Spinal cord (tissue), 9 donors: ENCODE measurements at regions not wholly inside any gene's neighbourhood (a gene's known extent, or its start where the extent isn't known, plus 50 kb on each side); places are given as distances from the start of the nearest gene placed in this dataset.

Source experiments
- DNase-seq, 6 donors: peaks; one replicate each; pipeline versions ENCODE4 v3.0.0 to v3.0.0-alpha.2; 2013 to 2015; ENCODE audit warnings: low spot score in 6 of 6, low read depth in 4 of 6
- H3K27ac ChIP-seq: one replicate; pipeline ENCODE4 v1.5.1; 2013; ENCODE audit warnings: low read depth, low read length, control low read depth
- H3K27me3 ChIP-seq: one replicate; pipeline ENCODE4 v1.6.1; 2013; ENCODE audit warnings: low read length; ENCODE audit not compliant: control insufficient read depth, insufficient read depth
- H3K36me3 ChIP-seq: one replicate; pipeline ENCODE4 v1.6.1; 2013; ENCODE audit warnings: low read length; ENCODE audit not compliant: control insufficient read depth, insufficient read depth
- H3K4me1 ChIP-seq: one replicate; pipeline ENCODE4 v1.6.1; 2013; ENCODE audit warnings: low read length; ENCODE audit not compliant: control insufficient read depth, insufficient read depth
- H3K4me3 ChIP-seq: one replicate; pipeline ENCODE4 v1.5.1; 2013; ENCODE audit warnings: low read depth, low read length, control low read depth
- H3K9me3 ChIP-seq: one replicate; pipeline ENCODE4 v1.6.1; 2013; ENCODE audit warnings: low read length; ENCODE audit not compliant: control insufficient read depth, insufficient read depth
- WGBS: methylation state at CpG from one replicate; pipeline ENCODE4 v1.1.5; 2013; ENCODE audit warnings: missing lambda C conversion rate; ENCODE audit not compliant: insufficient coverage; 5-methylcytosine and 5-hydroxymethylcytosine counted together
- donor health status: healthy.

DNA sequence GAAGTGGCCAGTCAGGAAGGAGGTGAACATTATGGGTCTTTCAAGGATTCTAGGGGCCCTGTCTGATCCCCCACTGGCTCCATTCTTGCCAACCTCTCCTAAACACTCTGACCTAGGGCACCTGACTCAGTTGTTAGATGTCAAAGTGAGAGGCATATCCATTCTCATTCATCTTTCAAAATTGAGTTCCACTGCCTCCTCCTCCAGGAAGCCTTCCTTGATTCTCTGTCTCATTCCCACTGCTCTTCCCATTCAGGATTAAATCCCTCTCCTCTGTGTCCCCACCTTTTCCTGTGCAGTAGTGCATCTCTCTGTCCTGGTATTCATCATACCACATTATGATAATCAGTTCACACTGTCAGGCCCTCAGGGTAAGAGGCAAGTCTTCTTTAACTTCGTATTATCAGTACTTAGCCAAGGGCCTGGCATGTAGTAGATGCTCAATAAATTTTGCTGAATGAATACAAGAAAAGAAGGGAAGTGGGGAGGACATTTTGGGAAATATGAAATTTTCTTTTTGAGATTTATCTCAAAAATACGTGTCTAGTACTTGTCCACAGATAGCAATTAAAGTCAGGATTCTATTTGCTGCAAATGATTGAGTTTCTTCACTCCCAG lies 61.8 kb upstream of the ITPKB start:
- no peak for DNase-seq
- Histone ChIP-seq H3K4me3 (no peak overlapping the region), H3K27ac (no peak overlapping the region), H3K36me3 (no peaks in the 10 kb centered on the region), H3K27me3 (no peaks in the 10 kb centered on the region), H3K4me1 (peaks cover 5% of the 10 kb centered on the region), H3K9me3 (no peaks in the 10 kb centered on the region)
- no CpG with 5 or more reads among the region's 2 CpGs for WGBS

GRCh38 chr1:226799634-226800281 lies 60.7 kb upstream of the ITPKB start:
- no peak for DNase-seq
- no peak overlapping the region for H3K4me3 ChIP-seq
- H3K27me3 ChIP-seq, result no peaks in the 10 kb centered on the region
- no peaks in the 10 kb centered on the region for H3K36me3 ChIP-seq
- H3K4me1 ChIP-seq, result peaks cover 5% of the 10 kb centered on the region
- no peaks in the 10 kb centered on the region for H3K9me3 ChIP-seq
- WGBS, result 83% methylated on average over 6 of the region's 12 CpGs
- no peak overlapping the region for H3K27ac ChIP-seq

GRCh38 chr1:226798427-226799411 lies 59.6 kb upstream of the ITPKB start:
- Histone ChIP-seq H3K27me3 (no peaks in the 10 kb centered on the region), H3K4me1 (peaks cover 5% of the 10 kb centered on the region), H3K9me3 (no peaks in the 10 kb centered on the region), H3K27ac (no peak overlapping the region), H3K4me3 (no peak overlapping the region), H3K36me3 (no peaks in the 10 kb centered on the region)
- WGBS, result 89% methylated on average over 17 of the region's 22 CpGs
- DNase-seq, result no peak

DNA sequence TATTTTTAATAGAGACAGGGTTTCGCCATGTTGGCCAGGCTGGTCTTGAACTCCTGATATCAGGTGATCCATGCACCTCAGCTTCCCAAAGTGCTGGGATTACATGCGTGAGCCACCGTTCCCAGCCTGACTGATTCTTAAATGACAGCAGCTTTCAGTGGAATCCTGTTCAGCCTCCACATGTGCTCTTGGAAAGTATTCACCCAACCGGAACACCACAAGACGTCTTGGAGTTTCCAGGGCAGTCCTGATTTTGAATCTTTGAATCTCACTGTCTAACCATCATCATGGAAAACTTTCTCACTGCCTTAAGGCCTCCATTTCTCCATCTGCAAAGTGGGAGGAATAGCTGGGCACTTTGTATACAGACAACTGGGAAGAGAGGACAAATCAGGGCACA lies 58.1 kb upstream of the ITPKB start:
- no peak for DNase-seq
- Histone ChIP-seq H3K4me1 (peaks cover 5% of the 10 kb centered on the region), H3K4me3 (no peak overlapping the region), H3K27me3 (no peaks in the 10 kb centered on the region), H3K27ac (no peak overlapping the region), H3K36me3 (no peaks in the 10 kb centered on the region), H3K9me3 (no peaks in the 10 kb centered on the region)
- 90% methylated on average over 5 of the region's 5 CpGs for WGBS

GRCh38 chr1:226793620-226794276 lies 54.7 kb upstream of the ITPKB start:
- no peak for DNase-seq
- H3K36me3 ChIP-seq, result no peaks in the 10 kb centered on the region
- 90% methylated on average over 2 of the region's 2 CpGs for WGBS
- no peaks in the 10 kb centered on the region for H3K4me1 ChIP-seq
- H3K4me3 ChIP-seq, result no peak overlapping the region
- no peak overlapping the region for H3K27ac ChIP-seq
- no peaks in the 10 kb centered on the region for H3K9me3 ChIP-seq
- no peaks in the 10 kb centered on the region for H3K27me3 ChIP-seq

DNA sequence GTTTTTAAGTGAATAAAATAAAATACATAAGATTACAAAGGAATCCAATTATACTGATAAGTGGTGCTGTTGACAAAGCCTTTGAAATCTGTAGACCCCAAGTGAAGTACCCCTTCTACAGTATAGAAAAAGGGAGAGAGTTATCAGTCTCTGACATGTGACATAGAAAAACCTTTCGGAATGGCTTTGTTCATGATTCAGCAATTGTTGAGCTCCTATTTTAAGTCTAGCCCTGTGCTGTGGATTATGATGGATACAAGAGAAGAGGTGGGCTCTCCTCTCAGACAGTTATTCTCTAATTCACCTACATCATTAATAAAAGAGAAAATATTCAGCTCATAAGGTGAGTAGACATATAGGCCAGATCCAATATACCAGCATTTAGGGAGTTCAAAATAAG lies 53.3 kb upstream of the ITPKB start:
- no CpG with 5 or more reads among the region's 1 CpG for WGBS
- Histone ChIP-seq H3K36me3 (no peaks in the 10 kb centered on the region), H3K4me3 (no peak overlapping the region)

DNA sequence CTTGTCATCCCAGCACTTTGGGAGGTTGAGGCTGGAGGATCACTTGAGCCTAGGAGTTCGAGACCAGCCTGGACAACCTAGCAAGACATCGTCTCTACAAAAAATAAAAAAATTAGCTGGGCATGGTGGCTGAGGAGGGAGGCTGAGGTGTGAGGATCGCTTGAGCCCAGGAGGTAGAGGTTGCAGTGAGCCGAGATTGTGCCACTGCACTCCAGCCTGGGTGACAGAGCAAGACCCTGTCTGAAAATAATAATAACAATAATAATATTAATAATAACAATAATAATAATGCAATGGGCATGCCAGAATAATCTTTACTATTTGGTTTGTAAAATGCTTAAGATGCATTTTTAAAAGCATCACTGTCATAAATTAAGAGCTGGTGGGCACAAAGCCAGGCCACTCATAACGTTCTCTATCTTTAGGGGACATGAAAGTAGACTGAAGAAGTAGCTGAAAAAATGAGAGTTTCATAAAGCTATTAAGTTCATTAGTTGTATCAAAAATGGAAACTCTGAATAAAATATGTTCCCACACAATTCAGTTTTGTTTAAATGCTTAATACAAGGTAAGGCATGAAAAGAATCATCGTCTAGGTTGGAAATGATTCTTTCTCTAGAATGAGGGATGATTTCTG lies 51.6 kb upstream of the ITPKB start:
- 100% methylated on average over 1 of the region's 6 CpGs for WGBS

More for the DNA sequence above, 53.3 kb upstream of the ITPKB start:
- no peak overlapping the region for H3K27ac ChIP-seq
- H3K27me3 ChIP-seq, result no peaks in the 10 kb centered on the region
- H3K9me3 ChIP-seq, result no peaks in the 10 kb centered on the region
- no peak for DNase-seq
- no peaks in the 10 kb centered on the region for H3K4me1 ChIP-seq

DNA sequence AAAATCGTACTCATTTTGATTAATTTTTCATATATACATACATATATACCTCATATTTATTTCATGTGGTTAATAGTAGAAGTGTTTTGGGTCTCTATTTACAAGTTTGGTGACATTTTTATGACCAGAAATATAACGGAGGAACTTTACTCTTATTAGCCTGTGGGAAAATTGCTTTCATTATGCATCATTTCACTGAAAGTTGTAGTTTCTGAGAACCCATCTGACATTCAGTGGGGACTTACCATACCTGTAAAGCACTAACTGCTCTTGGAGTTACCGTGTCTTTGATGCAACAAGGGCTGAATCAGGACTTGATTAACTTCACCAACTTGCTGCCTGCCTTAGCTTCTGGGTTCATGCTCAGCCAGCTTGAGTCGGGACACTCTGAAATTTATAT lies 49.9 kb upstream of the ITPKB start:
- DNase-seq, result no peak
- H3K4me1 ChIP-seq, result no peaks in the 10 kb centered on the region
- H3K9me3 ChIP-seq, result no peaks in the 10 kb centered on the region
- H3K27me3 ChIP-seq, result no peaks in the 10 kb centered on the region
- 88% methylated on average over 1 of the region's 4 CpGs for WGBS
- no peak overlapping the region for H3K4me3 ChIP-seq
- no peak overlapping the region for H3K27ac ChIP-seq
- no peaks in the 10 kb centered on the region for H3K36me3 ChIP-seq

More for the DNA sequence above, 51.6 kb upstream of the ITPKB start:
- Histone ChIP-seq H3K4me1 (no peaks in the 10 kb centered on the region), H3K36me3 (no peaks in the 10 kb centered on the region), H3K4me3 (no peak overlapping the region), H3K27me3 (no peaks in the 10 kb centered on the region), H3K27ac (no peak overlapping the region), H3K9me3 (no peaks in the 10 kb centered on the region)
- DNase-seq, result no peak
